Hepatocyte (in vitro differentiated cells): ENCODE measurements at regions not wholly inside any gene's neighbourhood (a gene's known extent, or its start where the extent isn't known, plus 50 kb on each side); places are given as distances from the start of the nearest gene placed in this dataset.

Experiments used
- DNase-seq: peaks from one replicate; pipeline ENCODE4 v3.0.0-alpha.2; 2016; ENCODE audit warnings: low spot score
- H2AFZ ChIP-seq: fragments of 200-600 bp; sonication (generic); 2 replicates; pipeline ENCODE4 v1.6.0; 2016; ENCODE audit warnings: antibody characterized with exemption, mild to moderate bottlenecking
- H3K27ac ChIP-seq: fragments of 200-600 bp; sonication (generic); 2 replicates; pipeline ENCODE4 v1.5.1; 2016; ENCODE audit warnings: mild to moderate bottlenecking
- H3K27me3 ChIP-seq: fragments of 200-600 bp; sonication (generic); 2 replicates; pipeline ENCODE4 v1.6.1; 2016
- H3K36me3 ChIP-seq: fragments of 200-600 bp; sonication (generic); replicated peaks from 2 replicates; pipeline ENCODE4 v1.5.1; 2016; ENCODE audit warnings: low read depth; ENCODE audit not compliant: insufficient read depth
- H3K4me1 ChIP-seq: fragments of 200-600 bp; sonication (generic); 2 replicates; pipeline ENCODE4 v1.5.1; 2016; ENCODE audit warnings: mild to moderate bottlenecking, moderate library complexity; ENCODE audit not compliant: insufficient read depth
- H3K4me2 ChIP-seq: fragments of 200-600 bp; sonication (generic); 2 replicates; pipeline ENCODE4 v1.6.0; 2016
- H3K4me3 ChIP-seq: fragments of 200-600 bp; sonication (generic); 2 replicates; pipeline ENCODE4 v1.5.1; 2016; ENCODE audit warnings: mild to moderate bottlenecking
- H3K79me2 ChIP-seq: fragments of 200-600 bp; sonication (generic); 2 replicates; pipeline ENCODE4 v1.6.0; 2017; ENCODE audit warnings: mild to moderate bottlenecking
- H3K9me2 ChIP-seq: fragments of 200-600 bp; sonication (generic); replicated peaks from 2 replicates; pipeline ENCODE4 v1.6.0; 2017; ENCODE audit warnings: mild to moderate bottlenecking; ENCODE audit not compliant: insufficient read depth
- H3K9me3 ChIP-seq: fragments of 200-600 bp; sonication (generic); 2 replicates; pipeline ENCODE4 v1.5.1; 2016; ENCODE audit warnings: low read depth, mild to moderate bottlenecking
- H4K20me1 ChIP-seq: fragments of 200-600 bp; sonication (generic); 2 replicates; pipeline ENCODE4 v1.6.0; 2016; ENCODE audit warnings: mild to moderate bottlenecking; ENCODE audit not compliant: insufficient read depth, poor library complexity, severe bottlenecking
- EZH2 ChIP-seq: fragments of 200-600 bp; sonication (generic); IDR thresholded peaks from 2 replicates; pipeline ENCODE4 v1.6.1; 2016; ENCODE audit warnings: antibody characterized with exemption, mild to moderate bottlenecking, borderline replicate concordance
- EZH2phosphoT487 ChIP-seq: fragments of 200-600 bp; sonication (generic); IDR thresholded peaks from one replicate; pipeline ENCODE4 v1.6.1; 2018; ENCODE audit warnings: antibody characterized with exemption, mild to moderate bottlenecking, low read depth, moderate library complexity; ENCODE audit not compliant: unreplicated experiment, severe bottlenecking
- WGBS: methylation state at CpG from one replicate; pipeline ENCODE4 v1.1.6; 2016; ENCODE audit warnings: low lambda C conversion rate; ENCODE audit errors: missing lambda C conversion rate; 5-methylcytosine and 5-hydroxymethylcytosine counted together
- TF ChIP-seq, protein P1 (sequence below): fragments of 200-600 bp; sonication (generic); IDR thresholded peaks from 2 replicates; pipeline ENCODE4 v1.5.1; 2016; ENCODE audit warnings: antibody characterized with exemption, mild to moderate bottlenecking; ENCODE audit not compliant: poor library complexity

DNA sequence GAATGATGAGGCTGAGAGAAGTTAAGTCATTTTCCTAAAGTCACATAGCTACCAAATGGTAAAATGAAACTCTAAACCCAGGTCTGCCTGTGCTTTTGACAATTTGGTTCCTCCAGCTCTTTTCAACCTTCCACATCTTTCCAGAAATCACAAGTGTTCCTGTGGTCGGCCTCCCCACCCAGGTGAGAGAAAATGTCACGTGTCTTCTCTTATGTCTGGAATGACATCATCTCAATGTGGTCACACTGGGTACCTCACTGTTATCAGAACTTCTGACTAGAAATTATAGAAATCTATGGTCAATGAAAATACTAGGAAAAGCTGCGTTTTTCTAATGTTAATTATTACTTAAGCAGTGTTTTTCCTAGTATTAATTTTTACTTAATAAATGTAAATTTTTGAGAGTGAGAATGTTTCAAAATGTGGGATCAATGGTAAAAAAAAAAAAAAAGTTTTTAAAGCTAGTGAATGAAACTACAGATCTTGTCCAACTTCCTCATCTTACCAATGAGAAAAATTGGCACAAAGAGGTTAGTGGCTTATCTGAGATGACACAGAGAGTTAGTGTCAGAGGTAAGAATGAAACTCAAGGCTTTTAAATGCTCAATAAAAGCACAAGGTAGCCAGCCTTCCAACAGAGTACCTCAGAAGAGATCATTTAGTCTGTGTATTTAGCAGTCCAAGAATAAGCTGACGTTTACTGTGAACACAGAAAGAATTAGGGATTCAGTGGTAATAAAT is 228.7 kb upstream of the NR4A3 start:
- Histone ChIP-seq H3K9me3 (no peaks in the 10 kb centered on the region), H3K27ac (no peak overlapping the region), H3K79me2 (no peaks in the 10 kb centered on the region), H3K9me2 (no peaks in the 10 kb centered on the region), H3K4me2 (no peak overlapping the region), H3K27me3 (no peaks in the 10 kb centered on the region), H2AFZ (no peak overlapping the region), H3K36me3 (no peaks in the 10 kb centered on the region), H4K20me1 (no peaks in the 10 kb centered on the region), H3K4me1 (no peaks in the 10 kb centered on the region), H3K4me3 (no peak overlapping the region)
- 76% methylated on average over 4 of the region's 4 CpGs for WGBS
- no peak for DNase-seq
- TF ChIP-seq EZH2, result no peak
- TF ChIP-seq EZH2phosphoT487, result no peak
- TF ChIP-seq, protein P1, sequence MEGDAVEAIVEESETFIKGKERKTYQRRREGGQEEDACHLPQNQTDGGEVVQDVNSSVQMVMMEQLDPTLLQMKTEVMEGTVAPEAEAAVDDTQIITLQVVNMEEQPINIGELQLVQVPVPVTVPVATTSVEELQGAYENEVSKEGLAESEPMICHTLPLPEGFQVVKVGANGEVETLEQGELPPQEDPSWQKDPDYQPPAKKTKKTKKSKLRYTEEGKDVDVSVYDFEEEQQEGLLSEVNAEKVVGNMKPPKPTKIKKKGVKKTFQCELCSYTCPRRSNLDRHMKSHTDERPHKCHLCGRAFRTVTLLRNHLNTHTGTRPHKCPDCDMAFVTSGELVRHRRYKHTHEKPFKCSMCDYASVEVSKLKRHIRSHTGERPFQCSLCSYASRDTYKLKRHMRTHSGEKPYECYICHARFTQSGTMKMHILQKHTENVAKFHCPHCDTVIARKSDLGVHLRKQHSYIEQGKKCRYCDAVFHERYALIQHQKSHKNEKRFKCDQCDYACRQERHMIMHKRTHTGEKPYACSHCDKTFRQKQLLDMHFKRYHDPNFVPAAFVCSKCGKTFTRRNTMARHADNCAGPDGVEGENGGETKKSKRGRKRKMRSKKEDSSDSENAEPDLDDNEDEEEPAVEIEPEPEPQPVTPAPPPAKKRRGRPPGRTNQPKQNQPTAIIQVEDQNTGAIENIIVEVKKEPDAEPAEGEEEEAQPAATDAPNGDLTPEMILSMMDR, result no peak

DNA sequence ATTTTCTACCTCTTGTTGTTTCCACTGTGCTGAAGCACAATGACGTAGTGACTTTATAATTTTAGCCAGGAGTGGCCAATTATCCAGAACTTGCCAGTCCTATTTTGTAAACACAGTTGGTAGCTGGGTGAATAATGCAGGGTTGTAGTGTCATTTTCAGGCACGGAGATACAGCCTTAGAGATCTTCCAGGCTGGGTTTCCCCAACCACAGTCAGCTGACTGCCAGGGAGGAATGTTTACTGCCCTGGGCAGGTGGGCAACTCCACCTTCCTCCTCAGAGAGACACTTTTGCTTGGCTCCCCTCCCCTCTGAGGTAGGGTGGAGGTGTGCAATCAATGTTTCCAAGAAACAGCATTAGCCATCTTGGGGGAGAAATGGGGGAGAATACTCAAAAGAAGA is 228.1 kb upstream of the NR4A3 start:
- Histone ChIP-seq H3K9me3 (no peaks in the 10 kb centered on the region), H3K36me3 (no peaks in the 10 kb centered on the region), H3K79me2 (no peaks in the 10 kb centered on the region), H3K27me3 (no peaks in the 10 kb centered on the region), H3K4me2 (no peak overlapping the region), H3K27ac (no peak overlapping the region), H3K4me3 (no peak overlapping the region), H4K20me1 (no peaks in the 10 kb centered on the region), H3K9me2 (no peaks in the 10 kb centered on the region), H3K4me1 (no peaks in the 10 kb centered on the region), H2AFZ (no peak overlapping the region)
- WGBS, result 45% methylated on average over 2 of the region's 2 CpGs
- no peak for DNase-seq
- TF ChIP-seq EZH2 (no peak), EZH2phosphoT487 (no peak)
- TF ChIP-seq, protein P1, result no peak

DNA sequence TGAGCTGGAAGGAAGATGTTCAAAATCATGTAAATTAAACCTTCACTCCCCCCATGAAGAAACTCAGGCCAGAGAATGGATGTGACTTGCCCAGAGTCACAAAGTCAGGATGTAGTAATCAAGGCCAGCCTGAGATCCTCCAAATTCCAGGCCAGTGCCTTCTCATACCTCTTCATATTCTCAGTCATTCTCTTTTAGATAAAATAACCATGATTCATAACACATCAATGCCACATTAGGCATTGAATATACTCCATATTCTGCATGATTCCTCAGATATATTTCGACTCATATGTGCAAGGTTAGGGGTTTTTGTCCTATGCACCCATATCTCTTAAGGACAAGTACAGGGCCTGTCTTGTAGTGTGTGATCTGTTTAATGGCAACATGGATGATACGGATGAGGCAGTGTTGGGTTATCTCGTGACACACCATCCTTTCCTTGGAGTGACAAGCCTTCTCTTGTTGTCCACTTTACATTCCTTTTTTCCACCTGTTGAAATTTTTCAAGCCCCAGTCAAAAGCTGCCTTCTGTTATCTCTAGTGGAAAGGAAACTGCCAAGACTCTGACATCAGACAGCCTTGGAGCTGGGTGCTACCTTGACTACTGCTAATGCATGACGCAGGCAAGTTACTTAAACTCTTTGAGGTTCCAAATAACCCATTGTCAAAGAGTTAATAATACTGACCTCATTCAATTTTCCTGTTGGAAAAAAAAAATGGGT is 227.5 kb upstream of the NR4A3 start:
- Histone ChIP-seq H3K4me2 (no peak overlapping the region), H3K4me1 (no peaks in the 10 kb centered on the region), H3K27me3 (no peaks in the 10 kb centered on the region), H3K9me2 (no peaks in the 10 kb centered on the region), H3K4me3 (no peak overlapping the region), H3K9me3 (no peaks in the 10 kb centered on the region), H3K79me2 (no peaks in the 10 kb centered on the region), H3K27ac (no peak overlapping the region), H3K36me3 (no peaks in the 10 kb centered on the region), H4K20me1 (no peaks in the 10 kb centered on the region), H2AFZ (no peak overlapping the region)
- TF ChIP-seq EZH2, result no peak
- TF ChIP-seq EZH2phosphoT487, result no peak
- TF ChIP-seq, protein P1, result no peak
- no peak for DNase-seq
- 80% methylated on average over 4 of the region's 4 CpGs for WGBS
